SK-N-SH (cell line): ENCODE measurements at regions not wholly inside any gene's neighbourhood (a gene's known extent, or its start where the extent isn't known, plus 50 kb on each side); places are given as distances from the start of the nearest gene placed in this dataset.

Experiments
- CTCF ChIA-PET: fragments of 300-600, 350-600 bp; formaldehyde crosslinking; extraction: SDS; loops from one replicate; lab custom pipeline; 2021; lab: Yijun Ruan, JAX
- POLR2A ChIA-PET: fragments of 350-600 bp; sonication (Branson Sonifier 250); formaldehyde crosslinking; extraction: SDS; loops from one replicate; lab custom pipeline; 2020; ENCODE audit warnings: antibody characterized with exemption, inconsistent platforms; lab: Yijun Ruan, JAX
- DNase-seq: peaks from one replicate; pipeline ENCODE4 v3.0.0; 2012
- H2AFZ ChIP-seq: fragments of 200-600 bp; sonication (generic); 2 replicates; pipeline ENCODE4 v1.8.1; 2016; ENCODE audit warnings: antibody characterized with exemption, mild to moderate bottlenecking, low read depth
- H3F3A ChIP-seq: fragments of 200-600 bp; sonication (generic); replicated peaks from 2 replicates; pipeline ENCODE3; 2016; ENCODE audit warnings: antibody characterized with exemption, mild to moderate bottlenecking; ENCODE audit not compliant: insufficient read depth
- H3K27ac ChIP-seq, 2 experiments: fragments of 200-500 bp in 1 of 2; fragments of 200-600 bp in 1 of 2; sonication (Bioruptor generic) in 1 of 2; sonication (generic), shearing (Covaris generic) in 1 of 2; 2 replicates each; pipeline versions ENCODE4 v1.5.1 to v1.6.1; 2014 to 2016; ENCODE audit warnings: low read depth in 2 of 2, inconsistent platforms in 1 of 2, low read length in 1 of 2, mild to moderate bottlenecking in 1 of 2, mixed read lengths in 1 of 2
- H3K27me3 ChIP-seq: fragments of 200-600 bp; sonication (generic), shearing (Covaris generic); 2 replicates; pipeline ENCODE4 v1.6.1; 2016; ENCODE audit warnings: mixed run types; ENCODE audit not compliant: insufficient read depth
- H3K36me3 ChIP-seq, 2 experiments: fragments of 200-500 bp in 1 of 2; fragments of 200-600 bp in 1 of 2; sonication (Bioruptor generic) in 1 of 2; sonication (generic) in 1 of 2; replicated peaks in 1 of 2; 2 replicates each; pipeline versions ENCODE3 to v1.5.1; 2014 to 2016; ENCODE audit warnings: low read length in 1 of 2, mild to moderate bottlenecking in 1 of 2; ENCODE audit not compliant: insufficient read depth in 2 of 2, control insufficient read depth in 1 of 2
- H3K4me1 ChIP-seq, 2 experiments: fragments of 200-500 bp in 1 of 2; fragments of 200-600 bp in 1 of 2; sonication (Bioruptor generic) in 1 of 2; sonication (generic), shearing (Covaris generic) in 1 of 2; 2 replicates each; pipeline versions ENCODE4 v1.5.1 to v1.6.1; 2014 to 2016; ENCODE audit warnings: low read depth in 1 of 2, low read length in 1 of 2, mixed run types in 1 of 2; ENCODE audit not compliant: insufficient read depth in 2 of 2, control insufficient read depth in 1 of 2
- H3K4me2 ChIP-seq: fragments of 200-600 bp; sonication (generic), shearing (Covaris generic); 2 replicates; pipeline ENCODE4 v1.6.1; 2017; ENCODE audit warnings: mixed run types
- H3K4me3 ChIP-seq, 2 experiments: fragments of 200-500 bp in 1 of 2; fragments of 200-600 bp in 1 of 2; sonication (Bioruptor generic) in 1 of 2; sonication (generic), shearing (Covaris generic) in 1 of 2; 2 replicates each; pipeline versions ENCODE4 v1.5.1 to v1.8.1; 2014 to 2016; ENCODE audit warnings: low read depth in 2 of 2, inconsistent platforms in 1 of 2, low read length in 1 of 2, mild to moderate bottlenecking in 1 of 2, mixed read lengths in 1 of 2, moderate library complexity in 1 of 2
- H3K79me2 ChIP-seq: fragments of 200-600 bp; sonication (generic); 2 replicates; pipeline ENCODE4 v1.8.1; 2017; ENCODE audit warnings: mild to moderate bottlenecking; ENCODE audit not compliant: insufficient read depth
- H3K9ac ChIP-seq: fragments of 200-600 bp; sonication (generic); 2 replicates; pipeline ENCODE4 v1.6.1; 2017; ENCODE audit warnings: mixed run types
- H3K9me2 ChIP-seq: fragments of 200-600 bp; sonication (generic); 2 replicates; pipeline ENCODE4 v1.6.1; 2017; ENCODE audit warnings: mixed run types
- H3K9me3 ChIP-seq: fragments of 200-600 bp; sonication (generic); 2 replicates; pipeline ENCODE4 v1.6.1; 2017; ENCODE audit warnings: mixed run types, mild to moderate bottlenecking, moderate library complexity
- H4K20me1 ChIP-seq: fragments of 200-600 bp; sonication (generic); 2 replicates; pipeline ENCODE4 v1.6.1; 2017; ENCODE audit warnings: mild to moderate bottlenecking, mixed run types; ENCODE audit not compliant: insufficient read depth
- CHD2 ChIP-seq: fragments of 150-350 bp; IDR thresholded peaks from 2 replicates; pipeline ENCODE4 v1.6.1; 2018; ENCODE audit warnings: low read length; ENCODE audit not compliant: partially characterized antibody
- CTCF ChIP-seq: fragments of 200-600 bp; sonication (generic); IDR thresholded peaks from 2 replicates; pipeline ENCODE4 v1.6.1; 2017; ENCODE audit warnings: antibody characterized with exemption, mild to moderate bottlenecking, moderate library complexity
- ELF1 ChIP-seq: IDR thresholded peaks from 2 replicates; pipeline ENCODE4 v1.4.0; 2012
- EP300 ChIP-seq, 2 experiments: IDR thresholded peaks; 2 replicates each; pipeline versions ENCODE4 v1.4.0 to v1.6.1; 2012; ENCODE audit warnings: borderline replicate concordance in 1 of 2, low read depth in 1 of 2, low read length in 1 of 2
- EZH2phosphoT487 ChIP-seq: fragments of 200-600 bp; sonication (generic); IDR thresholded peaks from 2 replicates; pipeline ENCODE4 v1.6.1; 2017; ENCODE audit warnings: low read depth, mixed run types, mild to moderate bottlenecking, antibody characterized with exemption, moderate library complexity, borderline replicate concordance
- FOXJ3 ChIP-seq: sonication (generic); formaldehyde crosslinking; IDR thresholded peaks from 2 replicates; pipeline ENCODE4 v1.5.1; 2020; ENCODE audit warnings: mild to moderate bottlenecking, missing genetic modification reagents
- FOXM1 ChIP-seq: IDR thresholded peaks from 2 replicates; pipeline ENCODE4 v1.4.0; 2012; ENCODE audit warnings: low read depth, mild to moderate bottlenecking
- JUND ChIP-seq: IDR thresholded peaks from 2 replicates; pipeline ENCODE4 v1.4.0; 2012
- MAX ChIP-seq: IDR thresholded peaks from 2 replicates; pipeline ENCODE4 v1.4.0; 2012; ENCODE audit warnings: low read depth
- MEF2A ChIP-seq: IDR thresholded peaks from 2 replicates; pipeline ENCODE4 v1.4.0; 2012; ENCODE audit warnings: low read depth, borderline replicate concordance
- MXI1 ChIP-seq: IDR thresholded peaks from 2 replicates; pipeline ENCODE4 v1.6.1; 2012; ENCODE audit warnings: mild to moderate bottlenecking, low read depth, low read length, improper control_type of control experiment
- NFIC ChIP-seq: IDR thresholded peaks from 2 replicates; pipeline ENCODE4 v1.4.0; 2012; ENCODE audit warnings: borderline replicate concordance
- RCOR1 ChIP-seq: fragments of 150-350 bp; IDR thresholded peaks from 2 replicates; pipeline ENCODE4 v1.6.1; 2017; ENCODE audit warnings: antibody characterized with exemption, low read length
- SIN3A ChIP-seq: IDR thresholded peaks from 2 replicates; pipeline ENCODE4 v1.6.1; 2012; ENCODE audit warnings: low read depth, mild to moderate bottlenecking, low read length, moderate library complexity, borderline replicate concordance
- TAF1 ChIP-seq: IDR thresholded peaks from 2 replicates; pipeline ENCODE4 v1.6.1; 2012; ENCODE audit warnings: low read depth, mild to moderate bottlenecking, low read length, moderate library complexity, borderline replicate concordance
- USF2 ChIP-seq: fragments of 150-350 bp; IDR thresholded peaks from 2 replicates; pipeline ENCODE4 v1.6.1; 2017; ENCODE audit warnings: antibody characterized with exemption, low read length, low read depth, borderline replicate concordance
- YY1 ChIP-seq: IDR thresholded peaks from 2 replicates; pipeline ENCODE4 v1.4.0; 2012; ENCODE audit warnings: low read depth, mild to moderate bottlenecking
- ZBTB33 ChIP-seq: IDR thresholded peaks from 2 replicates; pipeline ENCODE4 v1.4.0; 2012; ENCODE audit warnings: low read depth, borderline replicate concordance
- WGBS: methylation state at CpG from one replicate; pipeline ENCODE4 v1.1.6; 2017; ENCODE audit warnings: low lambda C conversion rate; 5-methylcytosine and 5-hydroxymethylcytosine counted together

- TF ChIP-seq SIN3A (no peak), FOXJ3 (CRISPR knock-in tag) (no peak), CHD2 (no peak), EP300 (IDR thresholded peaks at IDR 0.05; ENCODE audit: borderline replicate concordance in 1 of 2, low read depth in 1 of 2, low read length in 1 of 2) (no peak)
Observed at GRCh38 chr7:136324073-136324704, 347.0 kb upstream of the MTPN start (continued).

GRCh38 chr7:136312592-136312991 lies 335.4 kb upstream of the MTPN start:
- no peaks in the 10 kb centered on the region for H3K79me2 ChIP-seq
- H3K9me3 ChIP-seq, result peaks cover 12% of the 10 kb centered on the region; the same call in 1 of the 2 replicates
- H3K9me2 ChIP-seq, result 0 out of 2 replicates have a peak, but pooled peaks cover 6% of the 10 kb centered on the region
- no peaks in the 10 kb centered on the region for H3F3A ChIP-seq
- 12% methylated on average over 1 of the region's 1 CpG for WGBS
- DNase-seq, result no peak
- POLR2A ChIA-PET, result no interaction called here
- no peak overlapping the region for H3K9ac ChIP-seq
- no peak overlapping the region for H2AFZ ChIP-seq
- no peak overlapping the region for H3K4me3 ChIP-seq
- no peak overlapping the region for H3K27ac ChIP-seq
- H3K36me3 ChIP-seq, result no peaks in the 10 kb centered on the region
- no peaks in the 10 kb centered on the region for H3K4me1 ChIP-seq
- no peak overlapping the region for H3K4me2 ChIP-seq
- no peaks in the 10 kb centered on the region for H4K20me1 ChIP-seq
- no peak for TF ChIP-seq MEF2A
- TF ChIP-seq EZH2phosphoT487, result no peak
- TF ChIP-seq FOXM1, result no peak
- TF ChIP-seq NFIC, result no peak
- TF ChIP-seq USF2, result no peak
- no peak for TF ChIP-seq MAX
- no peak for TF ChIP-seq TAF1
- TF ChIP-seq CTCF, result no peak
- no peak for TF ChIP-seq ELF1
- TF ChIP-seq RCOR1, result no peak
- no peak for TF ChIP-seq JUND
- TF ChIP-seq ZBTB33, result no peak
- no peak for TF ChIP-seq MXI1
- TF ChIP-seq YY1, result no peak
- TF ChIP-seq EP300 (IDR thresholded peaks at IDR 0.05; ENCODE audit: borderline replicate concordance in 1 of 2, low read depth in 1 of 2, low read length in 1 of 2), result no peak
- H3K27me3 ChIP-seq, result no peaks in the 10 kb centered on the region
- CTCF ChIA-PET, result interaction anchor here (0.6 kb wide), 1 partner anchor 1558 kb away, joined by 3 read pairs; no protein-coding TSS in a partner anchor
